ENCODE measurements at regions not wholly inside any gene's neighbourhood (a gene's known extent, or its start where the extent isn't known, plus 50 kb on each side); places are given as distances from the start of the nearest gene placed in this dataset.

DNA sequence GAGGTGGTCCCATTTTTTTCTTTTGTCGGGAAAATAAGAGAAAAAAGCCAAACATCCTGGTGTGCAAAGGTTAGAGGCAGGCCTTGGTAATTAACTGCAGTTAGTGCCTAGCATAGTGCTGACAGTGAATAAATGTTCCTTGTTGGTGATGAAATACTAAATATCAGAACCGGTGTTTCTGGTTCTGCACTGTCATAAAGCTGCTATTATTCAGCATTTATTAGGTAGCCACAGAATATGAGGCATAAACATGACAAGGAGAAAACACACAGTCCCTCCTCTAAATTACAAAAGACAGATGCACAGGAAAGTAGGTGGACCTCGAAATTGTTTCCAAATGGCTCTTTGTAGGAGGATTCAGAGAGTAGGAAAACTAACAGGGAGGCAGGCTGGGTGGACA lies 122.0 kb upstream of the ADGRL2 start:
- Histone ChIP-seq H3K9ac (ENCODE audit: low read depth, low read length) (no peak overlapping the region), H3K4me1 (ENCODE audit: control insufficient read depth, insufficient read depth, low read length) (peaks cover 56% of the 10 kb centered on the region), H3K27ac (ENCODE audit: low read depth, low read length) (no peak overlapping the region), H3K36me3 (ENCODE audit: control insufficient read depth, insufficient read depth, low read length) (no peaks in the 10 kb centered on the region), H3K4me3 (ENCODE audit: low read depth, low read length) (no peak overlapping the region), H3K27me3 (ENCODE audit: control insufficient read depth, insufficient read depth, low read length) (no peaks in the 10 kb centered on the region), H3K9me3 (ENCODE audit: control insufficient read depth, insufficient read depth, low read length) (no peaks in the 10 kb centered on the region)

- Histone ChIP-seq H3K4me1 (ENCODE audit: control insufficient read depth, insufficient read depth, low read length) (peaks cover 9% of the 10 kb centered on the region; the same call in 1 of the 2 replicates), H3K36me3 (ENCODE audit: control insufficient read depth, insufficient read depth, low read length) (no peaks in the 10 kb centered on the region), H3K27ac (ENCODE audit: low read depth, low read length) (no peak overlapping the region), H3K27me3 (ENCODE audit: control insufficient read depth, insufficient read depth, low read length) (no peaks in the 10 kb centered on the region), H3K4me3 (ENCODE audit: low read depth, low read length) (no peak overlapping the region), H3K9me3 (ENCODE audit: control insufficient read depth, insufficient read depth, low read length) (no peaks in the 10 kb centered on the region), H3K9ac (ENCODE audit: low read depth, low read length) (no peak overlapping the region)
These were observed 128.0 kb upstream of the ADGRL2 start for GRCh38 chr1:81672766-81673165.

GRCh38 chr1:81671038-81671437 lies 129.7 kb upstream of the ADGRL2 start:
- no peak overlapping the region for H3K4me3 ChIP-seq (ENCODE audit: low read depth, low read length)
- no peak overlapping the region for H3K27ac ChIP-seq (ENCODE audit: low read depth, low read length)
- H3K4me1 ChIP-seq (ENCODE audit: control insufficient read depth, insufficient read depth, low read length), result peaks cover 9% of the 10 kb centered on the region; the same call in 1 of the 2 replicates
- H3K9ac ChIP-seq (ENCODE audit: low read depth, low read length), result no peak overlapping the region
- H3K9me3 ChIP-seq (ENCODE audit: control insufficient read depth, insufficient read depth, low read length), result no peaks in the 10 kb centered on the region
- H3K27me3 ChIP-seq (ENCODE audit: control insufficient read depth, insufficient read depth, low read length), result no peaks in the 10 kb centered on the region
- H3K36me3 ChIP-seq (ENCODE audit: control insufficient read depth, insufficient read depth, low read length), result no peaks in the 10 kb centered on the region

- no peaks in the 10 kb centered on the region for H3K9me3 ChIP-seq (ENCODE audit: control insufficient read depth, insufficient read depth, low read length)
- H3K4me3 ChIP-seq (ENCODE audit: low read depth, low read length), result no peak overlapping the region
- H3K27me3 ChIP-seq (ENCODE audit: control insufficient read depth, insufficient read depth, low read length), result no peaks in the 10 kb centered on the region
- no peak overlapping the region for H3K27ac ChIP-seq (ENCODE audit: low read depth, low read length)
- H3K36me3 ChIP-seq (ENCODE audit: control insufficient read depth, insufficient read depth, low read length), result no peaks in the 10 kb centered on the region
- peaks cover 9% of the 10 kb centered on the region; the same call in 1 of the 2 replicates for H3K4me1 ChIP-seq (ENCODE audit: control insufficient read depth, insufficient read depth, low read length)
- no peak overlapping the region for H3K9ac ChIP-seq (ENCODE audit: low read depth, low read length)
These were observed 130.4 kb upstream of the ADGRL2 start for GRCh38 chr1:81670286-81670685.

DNA sequence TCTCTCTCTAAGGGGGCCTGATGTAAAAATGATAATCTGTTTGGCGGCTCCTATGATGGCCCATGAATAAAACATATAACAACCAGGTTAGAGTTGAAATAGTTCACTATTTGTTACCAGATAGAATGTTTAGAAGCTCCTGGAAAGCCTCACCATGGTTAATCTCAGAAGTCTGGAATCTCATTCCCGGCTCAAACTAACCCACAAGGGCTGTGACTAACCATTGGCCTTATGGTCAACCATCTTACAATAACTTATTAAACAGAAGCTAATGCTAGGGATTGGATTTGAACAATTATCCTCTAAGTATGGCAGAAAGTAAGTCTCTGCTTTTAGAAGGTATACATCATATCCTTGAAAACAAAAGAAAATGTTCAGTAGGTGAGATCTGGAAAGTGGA lies 134.1 kb upstream of the ADGRL2 start:
- Histone ChIP-seq H3K27me3 (ENCODE audit: control insufficient read depth, insufficient read depth, low read length) (no peaks in the 10 kb centered on the region), H3K36me3 (ENCODE audit: control insufficient read depth, insufficient read depth, low read length) (no peaks in the 10 kb centered on the region), H3K9me3 (ENCODE audit: control insufficient read depth, insufficient read depth, low read length) (no peaks in the 10 kb centered on the region), H3K27ac (ENCODE audit: low read depth, low read length) (no peak overlapping the region), H3K4me1 (ENCODE audit: control insufficient read depth, insufficient read depth, low read length) (peaks cover 24% of the 10 kb centered on the region), H3K4me3 (ENCODE audit: low read depth, low read length) (no peak overlapping the region), H3K9ac (ENCODE audit: low read depth, low read length) (no peak overlapping the region)

- H3K27ac ChIP-seq (ENCODE audit: low read depth, low read length), result peak overlapping the region; percentile 60
- H3K4me1 ChIP-seq (ENCODE audit: control insufficient read depth, insufficient read depth, low read length), result peaks cover 30% of the 10 kb centered on the region
- H3K9ac ChIP-seq (ENCODE audit: low read depth, low read length), result no peak overlapping the region
These were observed 136.4 kb upstream of the ADGRL2 start for GRCh38 chr1:81664341-81664740.

GRCh38 chr1:81662913-81663526 lies 137.7 kb upstream of the ADGRL2 start:
- Histone ChIP-seq H3K4me3 (ENCODE audit: low read depth, low read length) (no peak overlapping the region), H3K27ac (ENCODE audit: low read depth, low read length) (peak overlapping the region; percentile 76), H3K9ac (ENCODE audit: low read depth, low read length) (no peak overlapping the region)

More at GRCh38 chr1:81664341-81664740, 136.4 kb upstream of the ADGRL2 start:
- H3K36me3 ChIP-seq (ENCODE audit: control insufficient read depth, insufficient read depth, low read length), result no peaks in the 10 kb centered on the region
- H3K9me3 ChIP-seq (ENCODE audit: control insufficient read depth, insufficient read depth, low read length), result no peaks in the 10 kb centered on the region
- H3K4me3 ChIP-seq (ENCODE audit: low read depth, low read length), result no peak overlapping the region
- no peaks in the 10 kb centered on the region for H3K27me3 ChIP-seq (ENCODE audit: control insufficient read depth, insufficient read depth, low read length)

DNA sequence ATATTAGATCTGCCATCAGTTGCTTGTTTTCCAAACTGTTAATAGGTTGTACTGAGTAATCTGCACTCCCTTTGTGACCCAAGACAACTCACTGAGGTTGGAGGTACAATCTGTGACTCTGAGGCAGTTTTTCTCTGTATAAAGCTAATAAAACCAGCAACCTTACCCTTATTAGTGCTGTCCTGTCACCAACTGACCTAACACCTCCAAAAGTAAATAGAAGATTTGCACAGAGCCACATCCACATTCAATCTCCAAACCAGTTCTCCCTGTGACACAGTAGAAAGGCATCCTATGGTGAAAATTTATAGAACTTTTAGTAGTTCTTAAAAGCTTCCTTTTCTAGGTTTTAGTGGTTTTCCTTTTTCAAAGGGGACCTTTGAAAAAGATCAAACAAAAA lies 140.4 kb upstream of the ADGRL2 start:
- Histone ChIP-seq H3K36me3 (ENCODE audit: control insufficient read depth, insufficient read depth, low read length) (no peaks in the 10 kb centered on the region), H3K9ac (ENCODE audit: low read depth, low read length) (no peak overlapping the region), H3K27me3 (ENCODE audit: control insufficient read depth, insufficient read depth, low read length) (no peaks in the 10 kb centered on the region), H3K4me1 (ENCODE audit: control insufficient read depth, insufficient read depth, low read length) (peaks cover 30% of the 10 kb centered on the region), H3K27ac (ENCODE audit: low read depth, low read length) (no peak overlapping the region), H3K9me3 (ENCODE audit: control insufficient read depth, insufficient read depth, low read length) (no peaks in the 10 kb centered on the region), H3K4me3 (ENCODE audit: low read depth, low read length) (no peak overlapping the region)

More at GRCh38 chr1:81662913-81663526, 137.7 kb upstream of the ADGRL2 start:
- Histone ChIP-seq H3K36me3 (ENCODE audit: control insufficient read depth, insufficient read depth, low read length) (no peaks in the 10 kb centered on the region), H3K27me3 (ENCODE audit: control insufficient read depth, insufficient read depth, low read length) (no peaks in the 10 kb centered on the region), H3K4me1 (ENCODE audit: control insufficient read depth, insufficient read depth, low read length) (peaks cover 30% of the 10 kb centered on the region), H3K9me3 (ENCODE audit: control insufficient read depth, insufficient read depth, low read length) (no peaks in the 10 kb centered on the region)

- H3K36me3 ChIP-seq (ENCODE audit: control insufficient read depth, insufficient read depth, low read length), result no peaks in the 10 kb centered on the region
- no peak overlapping the region for H3K9ac ChIP-seq (ENCODE audit: low read depth, low read length)
- peaks cover 6% of the 10 kb centered on the region; the same call in 1 of the 2 replicates for H3K4me1 ChIP-seq (ENCODE audit: control insufficient read depth, insufficient read depth, low read length)
- H3K27me3 ChIP-seq (ENCODE audit: control insufficient read depth, insufficient read depth, low read length), result no peaks in the 10 kb centered on the region
- no peak overlapping the region for H3K27ac ChIP-seq (ENCODE audit: low read depth, low read length)
- no peak overlapping the region for H3K4me3 ChIP-seq (ENCODE audit: low read depth, low read length)
- no peaks in the 10 kb centered on the region for H3K9me3 ChIP-seq (ENCODE audit: control insufficient read depth, insufficient read depth, low read length)
These were observed 146.1 kb upstream of the ADGRL2 start for GRCh38 chr1:81654657-81655056.

GRCh38 chr1:81654147-81654546 lies 146.6 kb upstream of the ADGRL2 start:
- no peaks in the 10 kb centered on the region for H3K9me3 ChIP-seq (ENCODE audit: control insufficient read depth, insufficient read depth, low read length)
- no peaks in the 10 kb centered on the region for H3K27me3 ChIP-seq (ENCODE audit: control insufficient read depth, insufficient read depth, low read length)
- H3K36me3 ChIP-seq (ENCODE audit: control insufficient read depth, insufficient read depth, low read length), result no peaks in the 10 kb centered on the region
- H3K9ac ChIP-seq (ENCODE audit: low read depth, low read length), result no peak overlapping the region
- H3K4me1 ChIP-seq (ENCODE audit: control insufficient read depth, insufficient read depth, low read length), result peaks cover 10% of the 10 kb centered on the region
- no peak overlapping the region for H3K4me3 ChIP-seq (ENCODE audit: low read depth, low read length)
- H3K27ac ChIP-seq (ENCODE audit: low read depth, low read length), result no peak overlapping the region

DNA sequence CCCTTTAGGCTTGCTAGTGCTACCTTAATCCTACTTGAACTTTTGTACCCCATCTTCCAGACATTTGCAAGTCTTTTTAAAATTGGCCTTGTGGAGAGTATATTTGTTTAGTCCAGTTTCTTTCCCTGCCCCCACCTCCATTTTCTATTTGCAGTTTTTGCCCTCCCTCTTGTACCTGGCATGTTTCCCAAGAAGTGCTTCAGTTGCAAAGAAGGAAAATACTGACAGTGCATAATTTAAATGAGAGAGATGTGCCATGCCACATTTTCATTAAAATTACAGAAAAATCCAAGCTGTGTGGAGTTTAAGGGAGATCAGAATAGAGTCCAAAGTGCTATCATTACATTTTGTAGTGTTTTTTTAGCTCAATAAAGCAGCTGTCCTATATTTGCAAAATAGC lies 150.0 kb upstream of the ADGRL2 start:
- no peak overlapping the region for H3K9ac ChIP-seq (ENCODE audit: low read depth, low read length)
- no peaks in the 10 kb centered on the region for H3K36me3 ChIP-seq (ENCODE audit: control insufficient read depth, insufficient read depth, low read length)
- no peak overlapping the region for H3K4me3 ChIP-seq (ENCODE audit: low read depth, low read length)
- peaks cover 10% of the 10 kb centered on the region for H3K4me1 ChIP-seq (ENCODE audit: control insufficient read depth, insufficient read depth, low read length)
- no peaks in the 10 kb centered on the region for H3K9me3 ChIP-seq (ENCODE audit: control insufficient read depth, insufficient read depth, low read length)
- no peak overlapping the region for H3K27ac ChIP-seq (ENCODE audit: low read depth, low read length)
- no peaks in the 10 kb centered on the region for H3K27me3 ChIP-seq (ENCODE audit: control insufficient read depth, insufficient read depth, low read length)

Measured in HUES48 (cell line).